Thyroid gland (tissue), 4 donors: ENCODE measurements at regions not wholly inside any gene's neighbourhood (a gene's known extent, or its start where the extent isn't known, plus 50 kb on each side); places are given as distances from the start of the nearest gene placed in this dataset.

Experiments used
- DNase-seq, 2 donors: peaks; one replicate each; pipeline ENCODE4 v3.0.0-alpha.2; 2019
- H3K27ac ChIP-seq, 3 donors: fragments of 200-600 bp; sonication (generic); 1 replicate in 2 of 3; 2 replicates in 1 of 3; pipeline ENCODE4 v1.5.1; 2016 to 2019; ENCODE audit warnings: mild to moderate bottlenecking in 1 of 3, moderate library complexity in 1 of 3
- H3K27me3 ChIP-seq: fragments of 200-600 bp; sonication (generic); one replicate; pipeline ENCODE4 v1.5.1; 2019
- H3K36me3 ChIP-seq, 2 donors: fragments of 200-600 bp; sonication (generic); one replicate each; pipeline ENCODE4 v1.5.1; 2016 to 2019
- H3K4me1 ChIP-seq, 2 donors: fragments of 200-600 bp; sonication (generic); one replicate each; pipeline ENCODE4 v1.5.1; 2017 to 2019
- H3K4me3 ChIP-seq, 3 donors: fragments of 200-600 bp; sonication (generic); replicated peaks in 1 of 3; 1 replicate in 2 of 3; 2 replicates in 1 of 3; pipeline ENCODE4 v1.5.1; 2016; ENCODE audit warnings: mild to moderate bottlenecking in 1 of 3
- H3K9me3 ChIP-seq: fragments of 200-600 bp; sonication (generic); one replicate; pipeline ENCODE4 v1.5.1; 2017
- CTCF ChIP-seq, 6 experiments: fragments of 200-600 bp in 3 of 6; fragments of 450-650 bp in 3 of 6; sonication (generic) in 3 of 6; IDR thresholded peaks; one replicate each; pipeline ENCODE4 v1.5.1; 2016 to 2019; ENCODE audit warnings: antibody characterized with exemption in 6 of 6, mild to moderate bottlenecking in 2 of 6, inconsistent platforms in 1 of 6, moderate library complexity in 1 of 6
- POLR2A ChIP-seq, 2 donors: fragments of 450-650 bp; IDR thresholded peaks; one replicate each; pipeline ENCODE4 v1.6.1; 2017; ENCODE audit warnings: antibody characterized with exemption in 2 of 2, mild to moderate bottlenecking in 2 of 2, moderate library complexity in 1 of 2
- WGBS, 2 donors: methylation state at CpG; one replicate each; pipeline ENCODE4 v1.1.5; 2017; 5-methylcytosine and 5-hydroxymethylcytosine counted together
- intact Hi-C: fragments of 100-400 bp; cut with DNase I; formaldehyde crosslinking; loops from one replicate; pipeline ENCODE4 v1.15.1; 2023

- no peak for DNase-seq
- TF ChIP-seq POLR2A (IDR thresholded peaks at IDR 0.05) (no peak), CTCF (IDR thresholded peaks at IDR 0.05) (no peak)
- Histone ChIP-seq H3K4me3 (no peak overlapping the region), H3K27ac (no peak overlapping the region), H3K4me1 (no peaks in the 10 kb centered on the region), H3K9me3 (no peaks in the 10 kb centered on the region), H3K27me3 (no peaks in the 10 kb centered on the region), H3K36me3 (no peaks in the 10 kb centered on the region)
- intact Hi-C loops: no loop called here
- WGBS, 2 donors: 44 to 47% methylated on average over 1 of the region's 1 CpG
These were observed 643.8 kb upstream of the ADGRL2 start for GRCh38 chr1:81156887-81157286.

GRCh38 chr1:81155131-81155530, 645.6 kb upstream of the ADGRL2 start:
- H3K4me3 ChIP-seq: no peak overlapping the region
- no peak for DNase-seq
- H3K27ac ChIP-seq: no peak overlapping the region
- H3K9me3 ChIP-seq: no peaks in the 10 kb centered on the region
- no peak for TF ChIP-seq CTCF (IDR thresholded peaks at IDR 0.05)
- no peak for TF ChIP-seq POLR2A (IDR thresholded peaks at IDR 0.05)
- no peaks in the 10 kb centered on the region for H3K36me3 ChIP-seq
- 94 to 96% methylated on average over 1 of the region's 1 CpG for WGBS, 2 donors
- intact Hi-C loops: no loop called here
- H3K4me1 ChIP-seq: no peaks in the 10 kb centered on the region
- H3K27me3 ChIP-seq: no peaks in the 10 kb centered on the region

GRCh38 chr1:81151206-81151605, 649.5 kb upstream of the ADGRL2 start:
- Histone ChIP-seq H3K27ac (no peak overlapping the region), H3K4me3 (no peak overlapping the region), H3K9me3 (no peaks in the 10 kb centered on the region), H3K27me3 (no peaks in the 10 kb centered on the region), H3K36me3 (no peaks in the 10 kb centered on the region), H3K4me1 (no peaks in the 10 kb centered on the region)
- TF ChIP-seq POLR2A (IDR thresholded peaks at IDR 0.05) (no peak), CTCF (IDR thresholded peaks at IDR 0.05) (no peak)
- 5 to 18% methylated on average over 1 of the region's 1 CpG for WGBS, 2 donors
- intact Hi-C loops: no loop called here
- DNase-seq: no peak

- no peak overlapping the region for H3K27ac ChIP-seq
- H3K36me3 ChIP-seq: no peaks in the 10 kb centered on the region
- H3K4me1 ChIP-seq: no peaks in the 10 kb centered on the region
- TF ChIP-seq CTCF (IDR thresholded peaks at IDR 0.05) (no peak), POLR2A (IDR thresholded peaks at IDR 0.05) (no peak)
- intact Hi-C loops: no loop called here
- no peaks in the 10 kb centered on the region for H3K9me3 ChIP-seq
- H3K4me3 ChIP-seq: no peak overlapping the region
- DNase-seq: no peak
- no peaks in the 10 kb centered on the region for H3K27me3 ChIP-seq
- WGBS, 2 donors: 83% methylated on average over 2 of the region's 2 CpGs
These were observed 650.9 kb upstream of the ADGRL2 start for GRCh38 chr1:81149649-81150325.

GRCh38 chr1:81144240-81144825, 656.4 kb upstream of the ADGRL2 start:
- H3K36me3 ChIP-seq: no peaks in the 10 kb centered on the region
- 65 to 75% methylated on average over 4 of the region's 4 CpGs for WGBS, 2 donors
- H3K27ac ChIP-seq: no peak overlapping the region
- DNase-seq: no peak
- intact Hi-C loops: no loop called here
- no peak for TF ChIP-seq POLR2A (IDR thresholded peaks at IDR 0.05)
- TF ChIP-seq CTCF (IDR thresholded peaks at IDR 0.05): no peak
- H3K4me3 ChIP-seq: no peak overlapping the region
- no peaks in the 10 kb centered on the region for H3K9me3 ChIP-seq
- no peaks in the 10 kb centered on the region for H3K4me1 ChIP-seq
- H3K27me3 ChIP-seq: no peaks in the 10 kb centered on the region
